ENCODE measurements at regions not wholly inside any gene's neighbourhood (a gene's known extent, or its start where the extent isn't known, plus 50 kb on each side); places are given as distances from the start of the nearest gene placed in this dataset.
"Not testable (repeated sequence)": the region's sequence is repeated elsewhere in the genome, so short reads cannot be mapped to it uniquely, and the experiment has no call there.

DNA sequence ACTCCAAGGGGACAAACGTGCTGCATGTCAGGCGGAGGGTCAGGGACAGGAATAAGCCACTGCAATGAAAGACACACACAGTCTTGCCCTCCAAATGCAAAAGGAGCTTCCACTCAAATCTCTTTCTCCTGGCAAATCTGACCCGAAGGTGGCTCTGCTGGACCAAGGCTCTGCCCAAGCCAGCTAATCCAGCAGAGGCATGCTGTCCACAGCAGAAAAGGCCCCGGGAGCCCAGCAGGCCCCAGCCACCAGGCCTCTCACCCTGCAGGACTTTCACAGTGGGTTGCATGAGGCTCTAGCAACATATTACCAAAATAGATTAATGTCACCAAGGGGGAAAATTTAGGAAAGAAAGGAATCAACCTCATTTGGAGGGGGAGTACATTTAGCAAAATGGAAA, 628.6 kb downstream of the BCOR start:
- no peak for DNase-seq (ENCODE audit: low read depth)

DNA sequence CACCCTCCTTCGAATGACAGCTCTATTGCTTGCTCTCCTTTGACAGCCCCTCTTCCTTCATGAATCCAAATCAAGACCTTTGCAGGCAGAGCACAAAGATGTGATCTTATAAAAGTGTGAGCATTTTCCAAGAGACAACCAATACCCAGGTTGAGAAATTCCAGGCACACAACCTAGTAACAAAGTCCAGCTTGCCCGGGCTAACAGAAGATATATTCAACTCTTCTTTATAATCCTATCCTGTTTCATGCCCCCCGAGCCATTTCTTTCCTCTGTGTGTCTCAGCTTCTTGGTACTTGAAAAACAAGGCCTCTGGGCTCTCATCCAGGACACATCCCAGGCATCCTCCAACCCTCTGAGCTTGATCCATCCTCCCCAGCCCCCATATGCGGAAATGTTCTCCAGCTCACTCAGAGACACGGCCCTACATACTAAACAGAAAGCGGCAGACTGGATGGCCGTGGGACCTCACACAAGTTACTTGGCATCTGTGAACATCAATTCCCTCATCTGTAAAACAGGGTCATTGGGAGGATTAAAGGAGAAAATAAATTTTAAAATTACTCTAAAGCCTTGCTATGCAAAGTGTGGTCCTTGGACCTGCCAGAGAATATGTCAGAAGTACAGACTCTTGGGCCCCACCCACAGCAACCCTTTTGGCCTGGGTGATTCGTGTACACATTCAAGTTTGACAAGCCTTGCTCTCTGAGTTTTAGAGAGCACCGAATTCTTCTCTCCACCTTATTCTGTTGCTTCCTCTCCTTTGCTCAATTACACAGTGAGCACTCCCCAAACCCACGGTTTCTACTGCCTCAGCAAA, 627.0 kb downstream of the BCOR start:
- no peak for DNase-seq (ENCODE audit: low read depth)

- no peak for DNase-seq (ENCODE audit: low read depth)
Observed at GRCh38 chrX:39472161-39472560, 625.6 kb downstream of the BCOR start.

- DNase-seq (ENCODE audit: low read depth) = no peak
Observed at GRCh38 chrX:39473812-39474211, 623.9 kb downstream of the BCOR start.

DNA sequence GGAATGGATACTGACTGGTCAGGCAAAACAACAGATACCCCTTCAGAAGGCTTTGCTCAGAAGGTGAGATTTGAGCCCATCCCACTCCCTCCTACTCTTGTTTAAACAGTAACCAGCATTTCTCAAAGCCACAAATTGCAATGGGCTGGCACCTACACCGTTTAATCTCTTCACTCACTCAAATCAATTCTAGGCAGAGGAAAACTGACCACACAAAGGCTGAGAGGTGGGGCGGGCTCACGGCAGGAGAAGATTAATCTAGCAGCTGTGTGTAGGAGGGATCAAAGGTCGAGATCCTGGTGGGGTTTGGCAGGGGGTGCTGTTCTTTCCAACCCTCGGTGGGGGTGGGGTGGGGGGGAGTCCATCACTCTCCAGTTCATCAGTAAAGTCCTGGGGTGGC, 622.4 kb downstream of the BCOR start:
- no peak for DNase-seq (ENCODE audit: low read depth)

DNA sequence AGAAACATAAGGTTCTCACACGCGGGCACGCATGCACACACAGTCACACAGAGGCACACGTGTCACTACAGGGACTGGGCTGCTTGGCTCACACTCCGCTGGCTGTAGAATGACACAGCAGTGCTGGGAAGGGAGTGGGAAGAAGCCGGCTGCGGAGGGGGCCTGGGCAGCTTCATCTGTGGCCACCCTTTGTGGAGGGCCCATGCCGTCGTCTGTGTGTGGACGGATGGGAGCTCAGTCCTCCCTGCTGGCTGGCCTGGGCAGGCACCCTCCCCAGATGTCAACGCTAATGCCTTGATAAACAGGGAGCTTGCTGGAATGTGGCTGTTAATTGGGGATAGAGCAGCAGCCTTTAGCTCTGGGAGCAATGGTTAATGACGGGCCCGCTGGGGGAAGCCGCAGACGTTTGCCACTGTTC, 621.1 kb downstream of the BCOR start:
- DNase-seq (ENCODE audit: low read depth) = no peak

DNA sequence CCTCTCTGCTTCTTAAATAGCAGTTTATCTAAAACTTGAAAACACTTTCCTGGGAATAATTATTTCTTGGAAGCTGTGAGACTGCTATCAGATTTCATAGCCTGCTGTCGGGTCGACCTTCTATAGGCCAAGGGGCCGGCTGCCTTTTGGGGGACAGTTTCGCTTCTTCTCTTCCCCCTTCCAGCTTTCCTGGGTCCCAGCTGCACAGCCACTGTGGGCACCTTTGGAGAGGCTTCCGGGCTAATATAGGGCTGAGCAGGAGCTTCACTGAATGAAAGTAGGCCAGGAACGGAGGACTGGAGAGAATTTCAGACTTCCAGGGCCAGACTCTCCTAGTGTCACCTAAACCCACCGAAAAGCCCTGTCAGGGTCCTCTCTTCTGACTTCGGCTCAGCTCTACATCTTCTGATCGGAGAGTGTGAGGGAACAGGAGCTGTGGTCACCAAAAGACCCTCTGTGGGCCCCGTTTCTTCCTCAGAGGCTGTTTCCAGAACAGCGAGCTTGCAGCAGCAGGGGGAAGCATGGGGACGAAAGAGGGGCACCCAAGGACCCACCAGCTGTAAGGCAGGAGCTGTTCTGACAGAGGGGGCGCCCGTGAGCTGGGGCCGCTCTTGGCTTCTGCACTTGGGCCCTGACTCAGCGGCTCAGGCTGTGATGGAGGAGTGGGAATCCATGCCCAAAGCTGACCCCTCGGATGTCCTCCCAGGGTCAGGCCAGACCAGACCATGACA, 620.6 kb downstream of the BCOR start:
- DNase-seq (ENCODE audit: low read depth) = no peak

DNA sequence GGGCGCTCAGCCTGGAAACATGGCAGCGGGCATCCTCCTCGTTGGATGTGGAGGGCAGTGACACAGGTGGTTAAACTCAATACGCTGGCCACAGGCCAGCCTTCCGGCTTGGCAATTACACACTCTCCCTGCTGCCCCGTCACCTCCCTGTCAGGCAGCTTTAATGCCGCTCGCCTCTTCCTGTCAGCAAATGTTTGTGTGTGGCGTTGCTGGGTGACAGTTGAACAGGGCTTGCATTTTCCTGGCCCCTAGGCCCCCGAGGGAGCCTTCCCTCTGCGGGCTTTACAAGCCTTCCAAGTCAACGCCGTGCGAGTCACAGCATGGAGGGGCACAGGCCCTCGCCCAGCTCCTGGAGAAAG, 620.0 kb downstream of the BCOR start:
- peak; percentile 85 for DNase-seq (ENCODE audit: low read depth)

- DNase-seq (ENCODE audit: low read depth) = no peak
Observed at GRCh38 chrX:39479856-39480255, 617.9 kb downstream of the BCOR start.

DNA sequence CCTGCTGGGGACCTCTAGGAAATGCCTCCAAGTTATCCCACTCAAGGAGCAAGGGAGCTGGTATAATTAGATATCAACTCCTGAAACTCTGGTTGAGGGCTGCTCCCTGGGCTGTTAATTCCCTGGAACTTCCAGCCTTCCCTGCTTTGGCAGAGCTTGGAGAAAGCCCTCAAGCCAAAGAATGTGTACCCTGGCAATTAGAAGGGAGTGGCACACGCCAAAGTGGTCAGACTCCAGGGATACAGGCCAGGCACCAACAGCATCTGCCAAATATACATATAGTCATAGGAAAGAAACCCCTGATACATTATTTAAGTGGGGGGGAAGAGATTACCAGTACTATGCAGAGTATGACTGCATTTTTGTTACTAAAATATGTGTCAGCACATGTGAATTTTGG, 616.8 kb downstream of the BCOR start:
- DNase-seq (ENCODE audit: low read depth) = no peak

- DNase-seq (ENCODE audit: low read depth) = no peak
Observed at GRCh38 chrX:39481621-39482020, 616.1 kb downstream of the BCOR start.

GRCh38 chrX:39484159-39485068, 613.3 kb downstream of the BCOR start:
- no peak for DNase-seq (ENCODE audit: low read depth)

GRCh38 chrX:39487166-39487968, 610.4 kb downstream of the BCOR start:
- no peak for DNase-seq (ENCODE audit: low read depth)

DNA sequence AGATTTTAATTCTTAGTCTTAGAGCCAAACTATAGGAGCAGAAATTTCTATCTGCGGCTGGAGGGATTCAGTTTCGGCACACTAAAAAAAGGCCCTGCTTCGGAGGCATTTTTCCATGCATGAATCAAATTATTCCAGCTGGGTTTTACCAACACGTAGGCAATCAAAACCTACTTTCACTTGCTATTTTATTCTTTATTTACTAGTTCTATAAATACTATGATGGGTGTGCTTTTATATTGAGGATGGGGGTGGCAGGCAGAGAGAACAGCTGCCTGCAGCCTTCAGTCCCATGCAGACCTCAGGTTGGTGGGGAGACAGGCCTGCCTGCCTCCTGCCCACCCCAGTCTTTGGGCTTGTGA, 609.8 kb downstream of the BCOR start:
- no peak for DNase-seq (ENCODE audit: low read depth)

GRCh38 chrX:39491548-39492297, 606.0 kb downstream of the BCOR start:
- no peak for DNase-seq (ENCODE audit: low read depth)

DNA sequence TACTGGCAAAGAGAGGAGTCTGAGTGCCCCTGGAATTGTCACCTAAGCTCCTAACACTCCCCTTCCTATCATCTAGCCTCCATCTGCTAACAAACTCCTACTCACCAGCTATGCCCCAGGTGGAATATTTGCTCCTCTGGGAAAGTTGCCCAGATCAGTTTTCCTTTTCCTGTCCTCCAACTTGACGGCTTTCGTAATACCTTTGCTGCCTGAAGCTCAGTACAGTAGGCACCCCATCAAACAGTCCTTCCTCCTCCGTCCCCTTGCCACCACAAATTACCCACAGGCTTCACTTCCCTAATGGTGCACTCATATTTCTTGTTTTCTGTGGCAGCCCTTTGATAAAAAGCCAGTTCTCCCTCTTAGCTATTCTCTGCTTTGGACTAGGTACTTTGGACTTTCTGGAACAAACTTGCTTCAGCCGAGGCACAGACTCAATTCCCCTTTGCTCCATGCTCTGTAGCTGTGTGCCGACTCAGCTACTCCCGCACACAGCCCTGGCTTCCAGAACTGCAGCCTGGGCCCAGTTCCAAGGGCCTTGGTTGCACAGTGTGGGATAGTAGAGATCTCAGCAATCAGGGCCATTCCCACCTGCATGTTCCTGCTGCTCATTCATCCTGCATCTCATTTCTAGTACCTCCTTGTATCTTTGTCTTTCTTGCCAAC, 605.1 kb downstream of the BCOR start:
- no peak for DNase-seq (ENCODE audit: low read depth)

- no peak for DNase-seq (ENCODE audit: low read depth)
Observed at GRCh38 chrX:39493168-39493567, 604.6 kb downstream of the BCOR start.

- DNase-seq (ENCODE audit: low read depth) = not testable (repeated sequence)
Observed at GRCh38 chrX:39497117-39497516, 600.6 kb downstream of the BCOR start.

DNA sequence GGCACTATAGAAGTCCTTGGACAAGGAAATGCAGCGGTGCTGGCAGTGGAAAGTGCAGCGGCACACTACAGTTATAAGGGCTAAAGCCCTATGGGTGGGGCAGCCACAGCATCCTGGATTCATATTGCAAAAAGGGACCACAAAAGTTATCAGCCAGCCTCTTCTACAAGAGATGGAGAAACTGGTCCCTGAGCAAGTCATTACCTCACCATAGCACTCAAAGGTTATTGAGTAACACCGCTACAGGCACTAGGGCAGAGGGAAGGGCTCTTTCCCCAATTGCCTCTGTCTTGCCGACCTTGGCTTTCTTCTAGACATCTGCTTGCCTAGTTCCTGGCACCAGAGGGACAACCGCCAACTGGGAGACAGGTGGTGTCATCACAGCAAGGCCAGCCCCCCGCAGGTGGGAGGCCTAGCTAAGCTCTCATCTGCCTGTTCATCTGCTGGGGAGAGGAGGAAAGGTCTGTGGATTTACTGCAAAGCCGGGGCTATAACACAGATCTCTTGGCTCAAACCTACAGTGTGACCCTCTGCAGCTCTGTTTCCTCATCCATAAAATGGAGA, 600.0 kb downstream of the BCOR start:
- DNase-seq (ENCODE audit: low read depth) = no peak

- DNase-seq (ENCODE audit: low read depth) = no peak
Observed at GRCh38 chrX:39499996-39500395, 597.8 kb downstream of the BCOR start.
